ENCODE measurements at regions not wholly inside any gene's neighbourhood (a gene's known extent, or its start where the extent isn't known, plus 50 kb on each side); places are given as distances from the start of the nearest gene placed in this dataset.
"Not testable (repeated sequence)": the region's sequence is repeated elsewhere in the genome, so short reads cannot be mapped to it uniquely, and the experiment has no call there.

- Mint-ChIP-seq H3K4me3 (no peak overlapping the region), H3K27ac (no peak overlapping the region), H3K4me1 (no peaks in the 10 kb centered on the region), H3K27me3 (peaks cover 18% of the 10 kb centered on the region), H3K36me3 (ENCODE audit: low read depth) (no peaks in the 10 kb centered on the region), H3K9me3 (no peaks in the 10 kb centered on the region)
- DNase-seq, result no peak
- ChIA-PET POLR2A (no interaction called here), CTCF (no interaction called here)
These were observed 125.6 kb upstream of the CCDC150 start for GRCh38 chr2:196513796-196514526.

DNA sequence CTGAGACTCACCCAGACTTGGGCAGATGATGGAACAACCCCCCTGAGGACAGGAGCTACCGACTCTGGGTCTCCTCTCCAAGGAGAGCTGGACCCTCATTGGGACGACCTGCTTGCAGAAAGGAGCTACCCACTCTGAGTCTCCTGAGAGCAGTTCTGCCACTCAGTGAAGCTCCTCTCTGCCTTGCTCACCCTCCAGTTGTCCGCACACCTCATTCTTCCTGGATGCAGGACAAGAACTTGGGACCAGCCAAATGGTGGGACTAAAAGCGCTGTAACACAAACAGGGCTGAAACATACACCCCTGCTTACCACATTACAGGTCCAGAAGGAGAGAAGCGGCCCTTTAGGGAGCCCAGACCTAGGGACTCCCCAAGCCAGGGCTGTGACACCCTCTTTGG, 124.9 kb upstream of the CCDC150 start:
- H3K36me3 Mint-ChIP-seq (ENCODE audit: low read depth), result no peaks in the 10 kb centered on the region
- no peak for DNase-seq
- no peak overlapping the region for H3K4me3 Mint-ChIP-seq
- no peaks in the 10 kb centered on the region for H3K4me1 Mint-ChIP-seq
- POLR2A ChIA-PET, result no interaction called here
- CTCF ChIA-PET, result no interaction called here
- H3K27ac Mint-ChIP-seq, result no peak overlapping the region
- peaks cover 18% of the 10 kb centered on the region for H3K27me3 Mint-ChIP-seq
- H3K9me3 Mint-ChIP-seq, result no peaks in the 10 kb centered on the region

DNA sequence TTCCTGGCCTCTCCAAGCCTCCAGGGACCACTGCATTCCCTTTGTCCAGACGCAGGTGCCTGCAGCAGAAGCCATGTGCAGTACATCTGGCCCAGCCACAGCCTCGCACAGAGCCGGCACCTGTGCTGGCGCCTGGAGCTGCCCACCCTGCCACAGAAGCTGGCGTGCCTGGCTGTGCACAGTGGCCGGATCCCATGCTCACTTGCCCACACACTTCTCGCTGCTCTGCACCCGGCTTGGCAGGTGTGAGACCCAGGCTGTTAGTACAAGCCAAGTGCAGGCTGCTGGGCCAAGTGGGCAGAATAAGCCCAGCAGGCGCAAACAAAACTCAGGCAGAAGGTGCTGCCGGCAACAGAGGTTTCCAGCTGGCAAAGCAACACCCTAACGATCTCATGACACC, 124.5 kb upstream of the CCDC150 start:
- Mint-ChIP-seq H3K36me3 (ENCODE audit: low read depth) (no peaks in the 10 kb centered on the region), H3K4me3 (no peak overlapping the region), H3K9me3 (no peaks in the 10 kb centered on the region), H3K4me1 (no peaks in the 10 kb centered on the region), H3K27ac (no peak overlapping the region), H3K27me3 (peaks cover 15% of the 10 kb centered on the region)
- ChIA-PET POLR2A (no interaction called here), CTCF (no interaction called here)
- DNase-seq, result no peak

- CTCF ChIA-PET, result interaction anchor here (0.8 to 1.0 kb wide), 3 partner anchors 13 to 53 kb away, joined by 4 to 7 read pairs (median 5); no protein-coding TSS in a partner anchor
- no peak overlapping the region for H3K4me3 Mint-ChIP-seq
- POLR2A ChIA-PET, result no interaction called here
- no peak for DNase-seq
- H3K36me3 Mint-ChIP-seq (ENCODE audit: low read depth), result no peaks in the 10 kb centered on the region
- H3K27ac Mint-ChIP-seq, result no peak overlapping the region
- H3K4me1 Mint-ChIP-seq, result no peaks in the 10 kb centered on the region
- H3K9me3 Mint-ChIP-seq, result no peaks in the 10 kb centered on the region
- H3K27me3 Mint-ChIP-seq, result peaks cover 10% of the 10 kb centered on the region
These were observed 123.9 kb upstream of the CCDC150 start for GRCh38 chr2:196515608-196516007.

DNA sequence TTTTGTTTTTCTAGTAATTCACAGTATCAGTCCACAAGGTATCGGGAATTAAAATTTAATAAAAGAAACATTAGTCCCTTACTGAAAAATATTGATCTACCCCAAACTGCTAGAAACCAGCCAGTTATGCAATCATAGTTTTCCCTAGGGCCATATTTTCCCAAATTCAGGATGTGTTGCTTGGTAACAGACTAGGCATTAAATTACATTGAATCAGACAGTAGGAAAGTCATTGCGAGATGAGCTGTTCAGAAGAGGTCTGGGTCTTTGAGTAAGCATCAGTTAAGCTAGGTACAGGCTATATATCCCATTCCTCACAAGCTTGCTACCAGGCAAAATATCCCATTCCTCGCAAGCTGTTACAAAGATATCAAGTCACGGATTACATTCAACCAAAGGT, 123.0 kb upstream of the CCDC150 start:
- Mint-ChIP-seq H3K27ac (no peak overlapping the region), H3K36me3 (ENCODE audit: low read depth) (no peaks in the 10 kb centered on the region), H3K9me3 (no peaks in the 10 kb centered on the region), H3K4me1 (no peaks in the 10 kb centered on the region), H3K4me3 (no peak overlapping the region), H3K27me3 (peaks cover 9% of the 10 kb centered on the region)
- no peak for DNase-seq
- CTCF ChIA-PET, result interaction anchor here (0.8 to 1.0 kb wide), 3 partner anchors 14 to 52 kb away, joined by 4 to 7 read pairs (median 5); no protein-coding TSS in a partner anchor
- POLR2A ChIA-PET, result no interaction called here

- POLR2A ChIA-PET, result no interaction called here
- CTCF ChIA-PET, result no interaction called here
- no peaks in the 10 kb centered on the region for H3K4me1 Mint-ChIP-seq
- peaks cover 6% of the 10 kb centered on the region for H3K27me3 Mint-ChIP-seq
- H3K27ac Mint-ChIP-seq, result no peak overlapping the region
- H3K4me3 Mint-ChIP-seq, result no peak overlapping the region
- H3K36me3 Mint-ChIP-seq (ENCODE audit: low read depth), result no peaks in the 10 kb centered on the region
- no peaks in the 10 kb centered on the region for H3K9me3 Mint-ChIP-seq
- no peak for DNase-seq
These were observed 118.9 kb upstream of the CCDC150 start for GRCh38 chr2:196520605-196521004.

DNA sequence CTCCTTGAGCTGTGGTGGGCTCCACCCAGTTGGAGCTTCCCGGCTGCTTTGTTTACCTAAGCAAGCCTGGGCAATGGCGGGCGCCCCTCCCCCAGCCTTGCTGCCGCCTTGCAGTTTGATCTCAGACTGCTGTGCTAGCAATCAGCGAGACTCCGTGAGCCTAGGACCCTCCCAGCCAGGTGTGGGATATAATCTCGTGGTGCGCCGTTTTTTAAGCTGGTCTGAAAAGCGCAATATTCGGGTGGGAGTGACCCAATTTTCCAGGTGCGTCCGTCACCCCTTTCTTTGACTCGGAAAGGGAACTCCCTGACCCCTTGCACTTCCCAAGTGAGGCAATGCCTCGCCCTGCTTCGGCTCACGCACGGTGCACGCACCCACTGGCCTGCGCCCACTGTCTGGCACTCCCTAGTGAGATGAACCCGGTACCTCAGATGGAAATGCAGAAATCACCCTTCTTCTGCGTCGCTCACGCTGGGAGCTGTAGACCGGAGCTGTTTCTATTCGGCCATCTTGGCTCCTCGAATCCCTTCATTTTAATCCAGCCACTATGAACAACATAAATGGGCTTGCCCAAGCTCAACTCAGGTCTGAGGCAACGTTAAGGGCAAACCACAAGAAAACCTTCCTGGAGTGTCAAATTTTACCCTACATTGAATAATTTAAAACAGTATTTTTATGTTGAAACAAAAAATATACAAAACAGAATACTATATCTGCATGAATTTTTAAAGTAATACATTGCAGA, 112.4 kb upstream of the CCDC150 start:
- H3K27ac Mint-ChIP-seq; H3K4me3 Mint-ChIP-seq; H3K9me3 Mint-ChIP-seq; DNase-seq; H3K27me3 Mint-ChIP-seq; POLR2A ChIA-PET; CTCF ChIA-PET; H3K36me3 Mint-ChIP-seq (ENCODE audit: low read depth): not testable (repeated sequence)
- peaks cover 12% of the 10 kb centered on the region for H3K4me1 Mint-ChIP-seq

- no peak overlapping the region for H3K27ac Mint-ChIP-seq
- DNase-seq, result no peak
- H3K9me3 Mint-ChIP-seq, result peaks cover 2% of the 10 kb centered on the region
- CTCF ChIA-PET, result no interaction called here
- peaks cover 2% of the 10 kb centered on the region for H3K27me3 Mint-ChIP-seq
- POLR2A ChIA-PET, result no interaction called here
- no peaks in the 10 kb centered on the region for H3K36me3 Mint-ChIP-seq (ENCODE audit: low read depth)
- H3K4me3 Mint-ChIP-seq, result no peak overlapping the region
- H3K4me1 Mint-ChIP-seq, result peaks cover 17% of the 10 kb centered on the region
These were observed 110.9 kb upstream of the CCDC150 start for GRCh38 chr2:196528486-196529223.

DNA sequence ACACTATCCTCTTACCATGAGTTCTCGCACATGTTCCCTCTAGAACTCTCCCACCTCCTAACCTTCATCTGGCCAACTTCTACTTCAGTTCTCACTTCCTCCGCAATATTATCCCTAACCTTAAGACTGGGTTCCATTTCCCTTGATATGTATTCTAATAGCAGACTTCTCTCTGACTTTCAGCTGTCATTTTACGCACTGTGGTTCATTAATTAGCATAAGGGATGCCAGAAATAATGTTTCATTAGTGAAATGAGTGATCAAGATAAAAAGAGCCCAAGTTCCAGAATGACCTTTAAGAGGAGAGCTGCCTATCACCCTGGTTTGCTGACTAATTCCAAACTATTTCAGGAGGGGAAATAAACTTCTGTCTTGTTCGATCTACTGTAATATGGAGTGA, 108.6 kb upstream of the CCDC150 start:
- CTCF ChIA-PET, result interaction anchor here (0.6 to 0.8 kb wide), 2 partner anchors 15 to 351 kb away, joined by 3 to 7 read pairs; no protein-coding TSS in a partner anchor
- peaks cover 2% of the 10 kb centered on the region for H3K9me3 Mint-ChIP-seq
- H3K27ac Mint-ChIP-seq, result no peak overlapping the region
- POLR2A ChIA-PET, result no interaction called here
- peaks cover 9% of the 10 kb centered on the region for H3K27me3 Mint-ChIP-seq
- H3K36me3 Mint-ChIP-seq (ENCODE audit: low read depth), result no peaks in the 10 kb centered on the region
- peaks cover 22% of the 10 kb centered on the region for H3K4me1 Mint-ChIP-seq
- DNase-seq, result no peak
- no peak overlapping the region for H3K4me3 Mint-ChIP-seq

DNA sequence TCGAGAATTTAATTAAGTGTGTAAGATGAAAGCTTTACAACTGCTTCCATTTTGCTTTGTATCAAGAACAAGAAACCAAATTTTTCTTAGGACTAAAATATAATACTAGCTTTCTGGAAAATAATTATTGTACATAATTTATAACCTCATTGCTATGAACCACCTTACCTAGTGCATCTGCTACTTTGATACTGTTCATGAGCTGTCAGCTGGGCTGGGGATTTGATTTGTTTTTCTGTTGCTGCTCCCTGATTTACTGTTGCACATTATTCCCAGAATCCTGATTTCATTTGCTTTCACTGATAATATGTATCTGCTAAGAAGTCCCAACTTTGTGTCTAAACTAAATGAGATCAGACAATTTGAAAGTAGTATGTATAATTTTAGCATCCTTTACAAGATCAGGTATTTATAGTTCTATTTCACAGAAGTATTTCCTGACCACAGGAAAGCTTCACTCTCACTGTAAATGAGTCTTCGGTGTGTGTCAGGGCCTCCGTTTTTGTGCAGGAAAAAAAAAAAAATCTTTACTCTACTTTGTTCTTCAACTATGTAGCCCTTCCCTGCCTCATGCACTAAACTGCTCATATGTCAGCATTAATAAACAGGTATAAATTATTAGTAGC, 105.6 kb upstream of the CCDC150 start:
- H3K36me3 Mint-ChIP-seq (ENCODE audit: low read depth), result no peaks in the 10 kb centered on the region
- POLR2A ChIA-PET, result no interaction called here
- no peak overlapping the region for H3K4me3 Mint-ChIP-seq
- no peak for DNase-seq
- CTCF ChIA-PET, result interaction anchor here (1.4 kb wide), 1 partner anchor 25 kb away, joined by 4 read pairs; no protein-coding TSS in a partner anchor
- no peaks in the 10 kb centered on the region for H3K9me3 Mint-ChIP-seq
- peaks cover 17% of the 10 kb centered on the region for H3K4me1 Mint-ChIP-seq
- peaks cover 13% of the 10 kb centered on the region for H3K27me3 Mint-ChIP-seq
- no peak overlapping the region for H3K27ac Mint-ChIP-seq

DNA sequence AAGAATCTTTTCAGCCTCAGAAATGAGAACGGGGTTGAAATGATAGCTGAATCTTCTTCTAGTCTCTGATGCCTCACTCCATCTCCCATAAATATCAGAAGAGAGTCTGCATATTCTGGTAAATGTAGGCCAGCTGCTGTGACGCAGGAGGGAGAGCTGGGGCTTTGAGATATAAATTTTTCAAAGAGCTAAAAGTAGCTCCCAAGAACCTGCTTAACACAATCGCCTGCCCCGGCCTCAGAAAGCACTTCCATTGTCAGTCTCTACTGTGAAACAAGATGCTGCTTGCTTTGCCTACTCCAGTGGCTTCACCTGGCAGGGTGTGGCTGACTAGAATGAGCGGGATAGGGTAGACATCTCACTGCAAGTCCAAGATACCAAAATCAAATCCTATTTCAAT, 105.0 kb upstream of the CCDC150 start:
- H3K4me3 Mint-ChIP-seq, result no peak overlapping the region
- H3K27ac Mint-ChIP-seq, result no peak overlapping the region
- peaks cover 14% of the 10 kb centered on the region for H3K4me1 Mint-ChIP-seq
- ChIA-PET CTCF (interaction anchor here (1.4 kb wide), 1 partner anchor 25 kb away, joined by 4 read pairs; no protein-coding TSS in a partner anchor), POLR2A (no interaction called here)
- peaks cover 13% of the 10 kb centered on the region for H3K27me3 Mint-ChIP-seq
- H3K36me3 Mint-ChIP-seq (ENCODE audit: low read depth), result no peaks in the 10 kb centered on the region
- DNase-seq, result no peak
- no peaks in the 10 kb centered on the region for H3K9me3 Mint-ChIP-seq

DNA sequence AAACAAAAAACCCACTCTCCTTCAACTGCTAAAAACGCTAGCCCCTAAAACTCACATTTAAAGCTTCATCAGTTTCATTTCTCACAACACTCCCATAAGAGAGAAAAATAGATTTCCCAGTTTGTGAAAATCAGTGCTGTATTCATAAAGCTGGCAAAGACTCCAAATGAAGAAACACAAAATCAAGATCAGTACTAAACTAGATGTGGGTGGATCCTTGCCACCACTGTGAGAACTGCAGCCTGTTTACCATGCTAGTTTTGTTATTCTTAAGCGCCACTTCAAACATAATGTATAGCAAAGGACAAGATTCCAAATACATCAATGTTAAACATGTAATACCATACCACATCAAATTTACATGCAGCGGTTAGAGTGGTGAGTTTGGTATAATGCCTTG, 104.5 kb upstream of the CCDC150 start:
- Mint-ChIP-seq H3K27ac (no peak overlapping the region), H3K9me3 (no peaks in the 10 kb centered on the region), H3K4me3 (no peak overlapping the region), H3K36me3 (ENCODE audit: low read depth) (no peaks in the 10 kb centered on the region), H3K27me3 (peaks cover 13% of the 10 kb centered on the region), H3K4me1 (peaks cover 14% of the 10 kb centered on the region)
- CTCF ChIA-PET, result interaction anchor here (0.6 to 1.4 kb wide), 2 partner anchors 26 to 30 kb away, joined by 4 to 8 read pairs; no protein-coding TSS in a partner anchor
- POLR2A ChIA-PET, result interaction anchor here (0.6 kb wide), 1 partner anchor 223 kb away, joined by 6 read pairs; no protein-coding TSS in a partner anchor
- DNase-seq, result no peak

GRCh38 chr2:196535742-196536141, 103.8 kb upstream of the CCDC150 start:
- CTCF ChIA-PET, result no interaction called here
- Mint-ChIP-seq H3K27ac (no peak overlapping the region), H3K9me3 (no peaks in the 10 kb centered on the region), H3K4me1 (peaks cover 14% of the 10 kb centered on the region), H3K4me3 (no peak overlapping the region), H3K36me3 (ENCODE audit: low read depth) (no peaks in the 10 kb centered on the region), H3K27me3 (peaks cover 13% of the 10 kb centered on the region)
- DNase-seq, result no peak
- POLR2A ChIA-PET, result no interaction called here

All from activated CD4-positive, alpha-beta T cell treated with anti-CD3 and anti-CD28 coated beads, Interleukin-2, amount 10 ng/mL, durations not matched to agents 7 days and 5 days (primary cell).